ENCODE measurements at regions not wholly inside any gene's neighbourhood (a gene's known extent, or its start where the extent isn't known, plus 50 kb on each side); places are given as distances from the start of the nearest gene placed in this dataset.

DNA sequence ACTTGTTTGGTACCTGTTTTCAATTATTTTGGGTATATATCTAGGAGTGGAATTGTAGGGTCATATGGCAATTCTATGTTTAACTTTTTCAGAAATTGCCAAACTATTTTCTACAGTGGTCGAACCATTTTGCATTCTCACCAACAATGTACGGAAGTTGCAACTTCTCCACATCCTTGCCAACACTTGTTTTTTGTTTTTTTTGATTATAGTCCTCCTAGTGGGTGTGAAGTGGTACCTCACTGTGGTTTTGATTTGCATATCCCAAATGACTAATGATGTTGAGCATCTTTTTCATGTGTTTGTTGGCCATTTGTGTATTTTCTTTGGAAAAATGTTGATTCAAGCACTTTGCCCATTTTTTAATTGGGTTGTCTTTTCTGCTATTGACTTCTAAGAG is 122.1 kb downstream of the RPS24 start:
- Histone ChIP-seq H3K4me1 (ENCODE audit: control insufficient read depth, insufficient read depth, low read length) (no peaks in the 10 kb centered on the region), H3K4me3 (ENCODE audit: low read length) (no peak overlapping the region), H3K27me3 (ENCODE audit: control insufficient read depth, insufficient read depth, low read length) (no peaks in the 10 kb centered on the region), H3K36me3 (ENCODE audit: control insufficient read depth, insufficient read depth, low read length) (no peaks in the 10 kb centered on the region), H3K27ac (ENCODE audit: low read length) (no peak overlapping the region), H3K9me3 (ENCODE audit: control insufficient read depth, insufficient read depth, low read length) (no peaks in the 10 kb centered on the region)
- no peak for DNase-seq (ENCODE audit: low read depth, low spot score)
- WGBS (ENCODE audit: insufficient coverage, insufficient read length): no CpG with 5 or more reads among the region's 2 CpGs

DNA sequence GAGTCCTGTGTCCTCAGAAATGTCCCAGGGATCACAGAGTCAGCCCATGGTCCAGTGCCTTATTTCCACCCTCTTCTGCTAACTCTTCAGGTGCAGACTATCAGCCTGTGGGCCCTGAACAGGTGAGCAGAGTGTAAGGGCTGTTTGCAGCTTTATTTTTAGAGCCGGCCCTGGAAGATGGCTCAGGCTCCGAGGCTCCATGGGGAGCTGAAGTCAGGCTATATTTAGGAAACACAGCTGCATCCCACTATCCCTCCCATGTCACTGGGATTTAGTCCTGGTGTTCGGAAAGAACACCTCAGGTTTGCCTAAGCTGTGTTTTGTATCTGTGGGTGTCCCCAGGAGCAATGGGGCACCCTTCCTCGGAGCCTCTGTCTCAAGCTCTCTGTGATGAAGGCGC is 126.9 kb downstream of the RPS24 start:
- Histone ChIP-seq H3K4me1 (ENCODE audit: control insufficient read depth, insufficient read depth, low read length) (no peaks in the 10 kb centered on the region), H3K36me3 (ENCODE audit: control insufficient read depth, insufficient read depth, low read length) (no peaks in the 10 kb centered on the region), H3K27me3 (ENCODE audit: control insufficient read depth, insufficient read depth, low read length) (no peaks in the 10 kb centered on the region), H3K9me3 (ENCODE audit: control insufficient read depth, insufficient read depth, low read length) (no peaks in the 10 kb centered on the region), H3K4me3 (ENCODE audit: low read length) (no peak overlapping the region), H3K27ac (ENCODE audit: low read length) (no peak overlapping the region)
- no peak for DNase-seq (ENCODE audit: low read depth, low spot score)
- WGBS (ENCODE audit: insufficient coverage, insufficient read length): no CpG with 5 or more reads among the region's 5 CpGs

DNA sequence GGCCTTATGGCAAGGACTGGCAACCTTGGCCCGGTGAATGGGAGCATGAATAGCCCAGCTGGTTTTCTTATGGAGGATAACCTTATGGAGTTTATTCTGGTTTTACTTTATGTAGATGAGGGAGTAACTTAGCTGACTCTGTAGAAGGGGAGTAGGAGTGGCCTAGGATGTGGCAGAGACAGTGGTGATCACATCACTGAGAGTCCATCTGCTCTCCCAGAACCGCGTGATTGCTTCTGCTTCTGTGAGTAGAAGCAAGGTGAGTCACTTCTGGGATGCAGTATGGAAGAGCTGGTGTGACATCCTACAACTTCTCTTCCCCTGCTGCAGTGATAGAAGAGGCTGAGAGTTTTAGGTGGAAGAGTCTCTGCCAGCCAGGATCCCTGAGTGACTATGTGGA is 129.2 kb downstream of the RPS24 start:
- WGBS (ENCODE audit: insufficient coverage, insufficient read length): no CpG with 5 or more reads among the region's 3 CpGs

DNA sequence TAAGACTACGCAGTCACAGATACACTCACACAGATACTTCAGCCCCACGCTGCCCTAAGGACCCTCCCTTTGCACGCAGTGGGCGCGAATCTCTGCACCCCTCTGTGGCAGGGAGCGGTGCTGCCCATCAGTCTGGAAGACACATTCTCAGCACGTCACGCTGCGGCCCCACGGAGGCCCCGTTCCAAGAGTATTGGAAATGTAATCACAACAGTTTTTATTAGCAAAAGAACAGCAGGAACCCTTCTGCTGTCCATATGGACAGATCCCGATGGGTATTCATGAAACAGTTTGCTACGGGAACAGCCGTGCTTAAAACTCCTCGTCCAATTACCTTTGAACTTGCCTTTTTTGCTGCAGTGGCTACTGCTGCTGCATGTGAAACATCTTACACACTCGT is 131.0 kb downstream of the RPS24 start:
- H3K4me1 ChIP-seq (ENCODE audit: control insufficient read depth, insufficient read depth, low read length): no peaks in the 10 kb centered on the region
- H3K4me3 ChIP-seq (ENCODE audit: low read length): no peak overlapping the region
- no peaks in the 10 kb centered on the region for H3K9me3 ChIP-seq (ENCODE audit: control insufficient read depth, insufficient read depth, low read length)
- H3K27me3 ChIP-seq (ENCODE audit: control insufficient read depth, insufficient read depth, low read length): no peaks in the 10 kb centered on the region
- no peaks in the 10 kb centered on the region for H3K36me3 ChIP-seq (ENCODE audit: control insufficient read depth, insufficient read depth, low read length)
- H3K27ac ChIP-seq (ENCODE audit: low read length): no peak overlapping the region
- WGBS (ENCODE audit: insufficient coverage, insufficient read length): no CpG with 5 or more reads among the region's 16 CpGs
- no peak for DNase-seq (ENCODE audit: low read depth, low spot score)

More for the DNA sequence above, 129.2 kb downstream of the RPS24 start:
- Histone ChIP-seq H3K27ac (ENCODE audit: low read length) (no peak overlapping the region), H3K4me1 (ENCODE audit: control insufficient read depth, insufficient read depth, low read length) (no peaks in the 10 kb centered on the region), H3K27me3 (ENCODE audit: control insufficient read depth, insufficient read depth, low read length) (no peaks in the 10 kb centered on the region), H3K36me3 (ENCODE audit: control insufficient read depth, insufficient read depth, low read length) (no peaks in the 10 kb centered on the region), H3K9me3 (ENCODE audit: control insufficient read depth, insufficient read depth, low read length) (no peaks in the 10 kb centered on the region), H3K4me3 (ENCODE audit: low read length) (no peak overlapping the region)
- DNase-seq (ENCODE audit: low read depth, low spot score): no peak

DNA sequence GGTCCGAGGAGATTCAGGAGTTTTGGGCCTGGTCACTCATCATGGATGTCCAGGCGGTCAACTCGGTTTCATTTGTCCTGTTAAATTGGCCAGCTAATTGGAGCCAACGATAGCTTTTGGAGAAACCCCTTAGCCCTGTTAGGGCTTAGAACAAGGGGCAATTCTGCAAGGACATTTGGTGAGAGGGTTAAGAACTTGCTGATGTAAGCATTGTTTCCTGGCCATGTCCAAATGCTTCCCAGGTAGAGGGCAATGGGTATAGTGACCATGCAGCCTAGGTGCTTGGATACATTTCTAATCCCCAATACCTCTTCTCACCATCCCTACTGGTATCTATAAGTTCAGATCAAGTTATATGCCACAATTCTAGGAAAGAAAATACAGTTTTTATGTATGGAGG is 131.5 kb downstream of the RPS24 start:
- Histone ChIP-seq H3K4me1 (ENCODE audit: control insufficient read depth, insufficient read depth, low read length) (no peaks in the 10 kb centered on the region), H3K9me3 (ENCODE audit: control insufficient read depth, insufficient read depth, low read length) (no peaks in the 10 kb centered on the region), H3K27me3 (ENCODE audit: control insufficient read depth, insufficient read depth, low read length) (no peaks in the 10 kb centered on the region), H3K36me3 (ENCODE audit: control insufficient read depth, insufficient read depth, low read length) (no peaks in the 10 kb centered on the region), H3K27ac (ENCODE audit: low read length) (no peak overlapping the region), H3K4me3 (ENCODE audit: low read length) (no peak overlapping the region)
- WGBS (ENCODE audit: insufficient coverage, insufficient read length): no CpG with 5 or more reads among the region's 4 CpGs
- DNase-seq (ENCODE audit: low read depth, low spot score): no peak

DNA sequence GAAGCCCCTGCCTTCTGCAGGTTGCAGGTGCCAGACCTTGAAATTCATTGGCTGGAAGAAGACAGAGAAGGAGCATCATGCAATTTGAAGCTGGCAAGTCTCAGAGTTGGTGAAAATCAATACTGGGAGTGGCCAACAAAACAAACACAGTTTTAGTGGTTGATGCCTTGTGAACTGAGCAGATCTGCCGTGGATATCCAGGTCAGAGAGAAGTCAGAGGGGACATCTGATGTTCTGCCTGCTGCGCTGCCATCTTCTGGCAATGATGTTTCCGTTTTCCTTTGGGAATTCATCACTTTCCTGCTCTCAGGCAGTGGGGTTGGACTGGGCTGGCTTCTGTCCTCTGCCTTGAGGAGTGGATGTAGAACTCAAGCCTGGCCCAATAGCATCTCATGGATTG is 132.0 kb downstream of the RPS24 start:
- WGBS (ENCODE audit: insufficient coverage, insufficient read length): no CpG with 5 or more reads among the region's 3 CpGs
- H3K27ac ChIP-seq (ENCODE audit: low read length): no peak overlapping the region
- no peak overlapping the region for H3K4me3 ChIP-seq (ENCODE audit: low read length)
- no peaks in the 10 kb centered on the region for H3K27me3 ChIP-seq (ENCODE audit: control insufficient read depth, insufficient read depth, low read length)
- H3K4me1 ChIP-seq (ENCODE audit: control insufficient read depth, insufficient read depth, low read length): no peaks in the 10 kb centered on the region
- H3K9me3 ChIP-seq (ENCODE audit: control insufficient read depth, insufficient read depth, low read length): no peaks in the 10 kb centered on the region
- DNase-seq (ENCODE audit: low read depth, low spot score): peak; percentile 31
- no peaks in the 10 kb centered on the region for H3K36me3 ChIP-seq (ENCODE audit: control insufficient read depth, insufficient read depth, low read length)

DNA sequence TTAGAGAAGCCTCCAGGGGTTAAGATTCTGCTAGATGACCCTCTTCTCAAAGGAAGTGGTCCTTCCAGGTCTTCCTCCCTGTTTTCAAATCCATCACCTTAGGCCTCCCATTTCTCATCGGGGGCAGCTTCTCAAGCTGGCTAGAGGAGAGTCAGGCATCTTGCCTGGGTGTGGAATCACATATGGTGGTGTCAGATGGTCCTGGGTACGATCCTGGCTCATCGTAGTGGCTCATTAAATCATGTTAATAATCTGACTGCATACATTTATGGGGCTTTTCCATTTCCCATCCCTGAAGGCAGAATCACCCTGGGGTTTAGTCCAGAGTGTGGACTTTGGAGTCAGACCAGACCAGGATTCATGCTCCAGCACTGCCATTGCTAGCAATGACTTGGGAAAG is 132.6 kb downstream of the RPS24 start:
- DNase-seq (ENCODE audit: low read depth, low spot score): no peak
- Histone ChIP-seq H3K27me3 (ENCODE audit: control insufficient read depth, insufficient read depth, low read length) (no peaks in the 10 kb centered on the region), H3K4me3 (ENCODE audit: low read length) (no peak overlapping the region), H3K9me3 (ENCODE audit: control insufficient read depth, insufficient read depth, low read length) (no peaks in the 10 kb centered on the region), H3K27ac (ENCODE audit: low read length) (no peak overlapping the region), H3K36me3 (ENCODE audit: control insufficient read depth, insufficient read depth, low read length) (no peaks in the 10 kb centered on the region), H3K4me1 (ENCODE audit: control insufficient read depth, insufficient read depth, low read length) (0 out of 2 replicates have a peak, but pooled peaks cover 2% of the 10 kb centered on the region)
- no CpG with 5 or more reads among the region's 3 CpGs for WGBS (ENCODE audit: insufficient coverage, insufficient read length)

DNA sequence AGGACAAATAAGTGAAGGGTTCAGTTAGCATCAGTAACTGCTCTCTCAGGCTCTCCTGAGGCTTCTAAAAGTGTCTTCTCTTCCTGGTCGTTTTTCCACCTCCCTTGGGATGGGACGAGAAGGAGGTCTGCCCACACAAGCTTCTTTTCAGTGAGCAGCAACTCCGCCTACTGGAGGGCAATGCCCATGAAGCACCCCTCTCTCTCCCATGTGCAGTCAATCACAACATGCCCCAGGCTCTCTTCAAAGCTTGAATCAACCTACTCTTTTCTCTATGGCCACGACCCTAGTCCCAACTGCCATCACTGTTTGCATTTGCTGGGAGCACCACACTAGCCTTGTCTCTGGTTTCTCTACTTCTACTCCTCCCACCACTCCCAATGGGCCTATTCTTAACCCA is 135.6 kb downstream of the RPS24 start:
- H3K27me3 ChIP-seq (ENCODE audit: control insufficient read depth, insufficient read depth, low read length): no peaks in the 10 kb centered on the region; the same call in 1 of the 2 replicates
- no peaks in the 10 kb centered on the region for H3K36me3 ChIP-seq (ENCODE audit: control insufficient read depth, insufficient read depth, low read length)
- no peak overlapping the region for H3K27ac ChIP-seq (ENCODE audit: low read length)
- DNase-seq (ENCODE audit: low read depth, low spot score): no peak
- no peaks in the 10 kb centered on the region for H3K9me3 ChIP-seq (ENCODE audit: control insufficient read depth, insufficient read depth, low read length)
- peaks cover 5% of the 10 kb centered on the region for H3K4me1 ChIP-seq (ENCODE audit: control insufficient read depth, insufficient read depth, low read length)
- no CpG with 5 or more reads among the region's 4 CpGs for WGBS (ENCODE audit: insufficient coverage, insufficient read length)
- H3K4me3 ChIP-seq (ENCODE audit: low read length): no peak overlapping the region

DNA sequence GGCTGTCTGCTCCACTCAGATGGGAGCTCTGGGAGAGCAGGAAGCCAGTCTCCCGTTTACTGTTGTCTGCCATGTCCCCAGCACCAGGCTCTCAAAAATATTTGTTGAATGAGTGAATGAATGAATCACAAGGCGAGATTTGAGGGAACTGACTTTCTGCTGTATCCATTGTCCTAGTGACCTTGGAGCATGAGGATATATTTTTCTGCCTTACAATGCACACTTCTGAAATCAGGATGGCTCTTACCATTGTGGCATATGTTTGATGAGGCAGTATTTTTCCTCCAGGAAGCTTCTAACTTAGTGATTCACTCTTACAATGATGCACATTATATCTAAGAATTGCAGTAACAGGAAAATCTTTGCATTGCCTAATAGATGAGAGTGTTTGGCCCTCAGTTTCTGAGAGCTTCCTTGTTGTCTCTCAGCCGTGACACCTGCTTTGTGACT is 136.4 kb downstream of the RPS24 start:
- Histone ChIP-seq H3K27me3 (ENCODE audit: control insufficient read depth, insufficient read depth, low read length) (no peaks in the 10 kb centered on the region; the same call in 1 of the 2 replicates), H3K4me3 (ENCODE audit: low read length) (no peak overlapping the region)

DNA sequence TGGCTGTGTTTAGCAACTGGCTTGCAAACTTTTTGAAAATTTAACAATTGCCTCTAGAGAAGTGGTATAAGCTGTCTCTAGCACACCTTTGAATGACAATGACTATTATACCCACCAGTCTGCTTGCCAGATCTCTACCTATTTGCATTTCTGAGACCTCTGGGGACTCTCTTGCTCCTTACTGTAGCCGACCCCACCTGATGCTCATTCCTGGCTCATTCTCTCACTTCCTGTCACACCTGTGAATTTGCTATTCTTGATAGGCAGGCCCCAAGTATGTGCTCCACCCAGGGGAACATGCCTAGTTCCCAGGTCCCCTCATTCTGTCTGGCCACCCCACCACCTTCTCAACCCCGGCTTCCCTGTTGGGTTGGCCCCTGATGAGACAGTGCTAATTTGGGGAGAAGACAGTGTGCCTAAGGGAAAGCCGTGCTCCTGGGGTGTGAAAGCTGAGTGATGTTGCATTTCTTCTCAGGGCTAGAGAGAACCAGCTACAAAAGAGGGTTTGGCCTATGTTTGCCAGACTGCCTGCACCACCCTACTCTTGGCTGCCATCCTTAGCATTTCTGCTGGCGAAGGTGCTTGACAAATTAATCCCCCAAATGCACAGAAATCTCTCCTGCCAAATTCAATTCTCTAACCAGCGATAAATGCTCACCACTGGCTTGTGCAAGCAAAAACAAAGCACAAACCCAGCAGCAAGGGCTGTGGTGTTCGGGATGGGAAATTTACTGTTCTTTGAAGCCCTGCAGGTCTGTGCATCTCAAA is 138.2 kb downstream of the RPS24 start:
- Histone ChIP-seq H3K27me3 (ENCODE audit: control insufficient read depth, insufficient read depth, low read length) (no peaks in the 10 kb centered on the region; the same call in 1 of the 2 replicates), H3K27ac (ENCODE audit: low read length) (no peak overlapping the region), H3K4me1 (ENCODE audit: control insufficient read depth, insufficient read depth, low read length) (peaks cover 5% of the 10 kb centered on the region), H3K36me3 (ENCODE audit: control insufficient read depth, insufficient read depth, low read length) (no peaks in the 10 kb centered on the region), H3K9me3 (ENCODE audit: control insufficient read depth, insufficient read depth, low read length) (no peaks in the 10 kb centered on the region), H3K4me3 (ENCODE audit: low read length) (no peak overlapping the region)
- WGBS (ENCODE audit: insufficient coverage, insufficient read length): no CpG with 5 or more reads among the region's 6 CpGs
- DNase-seq (ENCODE audit: low read depth, low spot score): peak; percentile 48

More for the DNA sequence above, 136.4 kb downstream of the RPS24 start:
- no CpG with 5 or more reads among the region's 3 CpGs for WGBS (ENCODE audit: insufficient coverage, insufficient read length)
- H3K36me3 ChIP-seq (ENCODE audit: control insufficient read depth, insufficient read depth, low read length): no peaks in the 10 kb centered on the region
- no peak overlapping the region for H3K27ac ChIP-seq (ENCODE audit: low read length)
- no peak for DNase-seq (ENCODE audit: low read depth, low spot score)
- peaks cover 5% of the 10 kb centered on the region for H3K4me1 ChIP-seq (ENCODE audit: control insufficient read depth, insufficient read depth, low read length)
- H3K9me3 ChIP-seq (ENCODE audit: control insufficient read depth, insufficient read depth, low read length): no peaks in the 10 kb centered on the region
